Body of pancreas (tissue), 4 donors: ENCODE measurements at regions not wholly inside any gene's neighbourhood (a gene's known extent, or its start where the extent isn't known, plus 50 kb on each side); places are given as distances from the start of the nearest gene placed in this dataset.
"Not testable (repeated sequence)": the region's sequence is repeated elsewhere in the genome, so short reads cannot be mapped to it uniquely, and the experiment has no call there.

Source experiments
- ATAC-seq: fragments of 150-250 bp; one replicate; pipeline ENCODE4 v1.9.1; 2016
- DNase-seq, 4 donors: peaks; one replicate each; pipeline ENCODE4 v3.0.0-alpha.2; 2019
- H3K27ac ChIP-seq, 4 donors: fragments of 200-600 bp; sonication (generic); 1 replicate in 3 of 4; 2 replicates in 1 of 4; pipeline versions ENCODE4 v1.5.1 to v1.6.1; 2016 to 2019; ENCODE audit warnings: mild to moderate bottlenecking in 1 of 4, mixed read lengths in 1 of 4, moderate library complexity in 1 of 4
- H3K27me3 ChIP-seq, 2 donors: fragments of 200-600 bp; sonication (generic); one replicate each; pipeline ENCODE4 v1.6.0; 2016; ENCODE audit warnings: mild to moderate bottlenecking in 1 of 2
- H3K36me3 ChIP-seq, 2 donors: fragments of 200-600 bp; sonication (generic); replicated peaks in 1 of 2; 2 replicates each; pipeline ENCODE4 v1.5.1; 2016; ENCODE audit warnings: low read depth in 2 of 2; ENCODE audit not compliant: insufficient read depth in 1 of 2
- H3K4me1 ChIP-seq: fragments of 200-600 bp; sonication (generic); one replicate; pipeline ENCODE4 v1.6.0; 2016
- H3K4me3 ChIP-seq, 2 donors: fragments of 200-600 bp; sonication (generic); 1 replicate in 1 of 2; 2 replicates in 1 of 2; pipeline ENCODE4 v1.5.1; 2016 to 2019
- H3K9me3 ChIP-seq, 3 donors: fragments of 200-600 bp; sonication (generic); 1 replicate in 2 of 3; 2 replicates in 1 of 3; pipeline ENCODE4 v1.5.1; 2016
- CTCF ChIP-seq, 7 experiments: fragments of 450-650 bp in 4 of 7; fragments of 200-600 bp in 3 of 7; sonication (generic) in 3 of 7; IDR thresholded peaks; one replicate each; pipeline ENCODE4 v1.5.1; 2016 to 2019; ENCODE audit warnings: antibody characterized with exemption in 7 of 7
- POLR2A ChIP-seq, 3 donors: fragments of 450-650 bp; IDR thresholded peaks; one replicate each; pipeline ENCODE4 v1.6.1; 2016; ENCODE audit warnings: antibody characterized with exemption in 3 of 3, mild to moderate bottlenecking in 2 of 3
- WGBS, 2 donors: methylation state at CpG; one replicate each; pipeline ENCODE4 v1.1.5; 2017; 5-methylcytosine and 5-hydroxymethylcytosine counted together
- intact Hi-C: fragments of 100-400 bp; cut with DNase I; formaldehyde crosslinking; loops from one replicate; pipeline ENCODE4 v1.15.1; 2023

- Histone ChIP-seq H3K4me3 (no peak overlapping the region), H3K27ac (no peak overlapping the region), H3K4me1 (no peaks in the 10 kb centered on the region), H3K36me3 (no peaks in the 10 kb centered on the region), H3K9me3 (no peaks in the 10 kb centered on the region), H3K27me3 (no peaks in the 10 kb centered on the region)
- DNase-seq (no peak), ATAC-seq (no peak)
- 53 to 69% methylated on average over 8 of the region's 8 CpGs for WGBS, 2 donors
- intact Hi-C loops, result no loop called here
- TF ChIP-seq POLR2A (IDR thresholded peaks at IDR 0.05) (no peak), CTCF (IDR thresholded peaks at IDR 0.05) (no peak)
Measured at GRCh38 chr17:51365090-51365489, 104.7 kb downstream of the UTP18 start.

GRCh38 chr17:51366866-51367265 lies 106.5 kb downstream of the UTP18 start:
- Histone ChIP-seq H3K4me3 (no peak overlapping the region), H3K27me3 (no peaks in the 10 kb centered on the region), H3K4me1 (no peaks in the 10 kb centered on the region), H3K9me3 (no peaks in the 10 kb centered on the region), H3K36me3 (no peaks in the 10 kb centered on the region), H3K27ac (no peak overlapping the region)
- DNase-seq (no peak), ATAC-seq (no peak)
- 79 to 87% methylated on average over 3 of the region's 3 CpGs for WGBS, 2 donors
- no peak for TF ChIP-seq POLR2A (IDR thresholded peaks at IDR 0.05)
- no peak for TF ChIP-seq CTCF (IDR thresholded peaks at IDR 0.05)
- intact Hi-C loops, result no loop called here

GRCh38 chr17:51367836-51368235 lies 107.5 kb downstream of the UTP18 start:
- 64 to 76% methylated on average over 1 of the region's 1 CpG for WGBS, 2 donors
- H3K36me3 ChIP-seq, H3K9me3 ChIP-seq, intact Hi-C loops, H3K4me3 ChIP-seq, ATAC-seq, H3K27me3 ChIP-seq, H3K4me1 ChIP-seq, H3K27ac ChIP-seq, DNase-seq: not testable (repeated sequence)

GRCh38 chr17:51371732-51372151 lies 111.4 kb downstream of the UTP18 start:
- 13 to 19% methylated on average over 5 of the region's 5 CpGs for WGBS, 2 donors
- intact Hi-C loops, result no loop called here
- no peak for TF ChIP-seq POLR2A (IDR thresholded peaks at IDR 0.05)
- TF ChIP-seq CTCF (IDR thresholded peaks at IDR 0.05), result peak in 6 of 7 experiments; percentile 25 to 67 (median 51)

GRCh38 chr17:51372345-51373004 lies 112.1 kb downstream of the UTP18 start:
- 63 to 68% methylated on average over 5 of the region's 5 CpGs for WGBS, 2 donors
- no peak overlapping the region for H3K4me3 ChIP-seq
- peak in 2 of 4 donors; percentile 17 to 48 for DNase-seq

More at GRCh38 chr17:51371732-51372151, 111.4 kb downstream of the UTP18 start:
- H3K27ac ChIP-seq, result no peak overlapping the region
- no peak overlapping the region for H3K4me3 ChIP-seq
- H3K9me3 ChIP-seq, result no peaks in the 10 kb centered on the region
- no peaks in the 10 kb centered on the region for H3K27me3 ChIP-seq
- DNase-seq (peak; percentile 18 to 58 (median 33)), ATAC-seq (peak; percentile 62)
- no peaks in the 10 kb centered on the region for H3K4me1 ChIP-seq
- H3K36me3 ChIP-seq, result no peaks in the 10 kb centered on the region

More at GRCh38 chr17:51372345-51373004, 112.1 kb downstream of the UTP18 start:
- H3K27me3 ChIP-seq, result no peaks in the 10 kb centered on the region
- no peak for ATAC-seq
- no peaks in the 10 kb centered on the region for H3K36me3 ChIP-seq
- no peaks in the 10 kb centered on the region for H3K9me3 ChIP-seq
- no peak overlapping the region for H3K27ac ChIP-seq
- no peaks in the 10 kb centered on the region for H3K4me1 ChIP-seq
- no peak for TF ChIP-seq CTCF (IDR thresholded peaks at IDR 0.05)
- no peak for TF ChIP-seq POLR2A (IDR thresholded peaks at IDR 0.05)
- intact Hi-C loops, result no loop called here
